Endothelial cell of umbilical vein (primary cell): ENCODE measurements at regions not wholly inside any gene's neighbourhood (a gene's known extent, or its start where the extent isn't known, plus 50 kb on each side); places are given as distances from the start of the nearest gene placed in this dataset.

Experiments used
- CTCF ChIP-seq, 2 donors: IDR thresholded peaks; 1 replicate in 1 of 2; 2 replicates in 1 of 2; pipeline ENCODE4 v1.5.1; 2011; ENCODE audit warnings: low read length in 2 of 2, mild to moderate bottlenecking in 2 of 2, moderate library complexity in 2 of 2, control low read depth in 1 of 2, inconsistent platforms in 1 of 2, low read depth in 1 of 2; ENCODE audit not compliant: insufficient read depth in 1 of 2; ENCODE audit errors: extremely low read depth in 1 of 2
- EZH2 ChIP-seq: IDR thresholded peaks from 2 replicates; pipeline ENCODE4 v1.6.1; 2012; ENCODE audit warnings: borderline replicate concordance, low read depth, mild to moderate bottlenecking, moderate library complexity, low read length, inconsistent platforms; ENCODE audit not compliant: severe bottlenecking
- JUN ChIP-seq: IDR thresholded peaks from 2 replicates; pipeline ENCODE4 v1.6.1; 2011; ENCODE audit warnings: borderline replicate concordance, low read depth; ENCODE audit not compliant: insufficient read length, insufficient read depth
- POLR2A ChIP-seq: IDR thresholded peaks from 2 replicates; pipeline ENCODE4 v1.6.1; 2012; ENCODE audit warnings: low read depth, mild to moderate bottlenecking, control low read depth, low read length
- POLR2AphosphoS5 ChIP-seq: IDR thresholded peaks from 2 replicates; pipeline ENCODE4 v1.6.1; 2012; ENCODE audit warnings: low read depth, mild to moderate bottlenecking, control low read depth, low read length, moderate library complexity; ENCODE audit not compliant: insufficient read depth

- TF ChIP-seq CTCF (IDR thresholded peaks at IDR 0.05; ENCODE audit: extremely low read depth in 1 of 2, insufficient read depth in 1 of 2, low read depth in 1 of 2, low read length in 2 of 2) = no peak
- TF ChIP-seq POLR2AphosphoS5 = no peak
- no peak for TF ChIP-seq POLR2A
- no peak for TF ChIP-seq JUN
- no peak for TF ChIP-seq EZH2
Measured at GRCh38 chr15:29988701-29989100, 94.1 kb upstream of the GOLGA8J start.
